WTC11 (cell line): ENCODE measurements at regions not wholly inside any gene's neighbourhood (a gene's known extent, or its start where the extent isn't known, plus 50 kb on each side); places are given as distances from the start of the nearest gene placed in this dataset.

Source experiments
- ATAC-seq: fragments of 200-7000 bp; cut with Tn5 transposase; 2 replicates; pipeline ENCODE4 v1.10.0; 2021; ENCODE audit warnings: mild to moderate bottlenecking, moderate library complexity
- CTCF ChIA-PET: fragments of 300-600 bp; sonication (Branson Sonifier 250); formaldehyde crosslinking; loops from one replicate; lab custom pipeline; 2021; ENCODE audit warnings: antibody characterized with exemption; lab: Charles Lee
- POLR2A ChIA-PET: fragments of 350-600 bp; sonication (Branson Sonifier 250); formaldehyde crosslinking; loops from one replicate; lab custom pipeline; 2021; ENCODE audit warnings: antibody characterized with exemption; lab: Charles Lee
- DNase-seq: peaks from one replicate; pipeline ENCODE4 v3.0.0; 2021; ENCODE audit warnings: low spot score
- H3K27ac Mint-ChIP-seq: 2 replicates; pipeline ENCODE4 v1.8.0; 2021; ENCODE audit warnings: mixed read lengths
- H3K27me3 Mint-ChIP-seq: 2 replicates; pipeline ENCODE4 v1.8.0; 2021; ENCODE audit warnings: low read depth, mild to moderate bottlenecking, moderate library complexity, mixed read lengths
- H3K36me3 Mint-ChIP-seq: 2 replicates; pipeline ENCODE4 v1.8.0; 2021; ENCODE audit warnings: mixed read lengths
- H3K4me1 Mint-ChIP-seq: 2 replicates; pipeline ENCODE4 v1.8.0; 2022; ENCODE audit warnings: mixed read lengths
- H3K4me3 Mint-ChIP-seq: 2 replicates; pipeline ENCODE4 v1.8.0; 2021; ENCODE audit warnings: mild to moderate bottlenecking, moderate library complexity, mixed read lengths
- H3K9me3 Mint-ChIP-seq: 2 replicates; pipeline ENCODE4 v1.8.0; 2021; ENCODE audit warnings: mixed read lengths
- ATF3 ChIP-seq: sonication (generic); formaldehyde crosslinking; conservative IDR thresholded peaks from 2 replicates; pipeline ENCODE4 v1.8.1; 2022; ENCODE audit warnings: mild to moderate bottlenecking, missing genetic modification reagents
- CDX4 ChIP-seq: fragments of 250-450 bp; sonication (Bioruptor Pico); IDR thresholded peaks from 2 replicates; pipeline ENCODE4 v1.9.0; 2021; ENCODE audit warnings: moderate library complexity, mild to moderate bottlenecking, inconsistent platforms, borderline replicate concordance
- CREB1 ChIP-seq: sonication (generic); formaldehyde crosslinking; IDR thresholded peaks from 2 replicates; pipeline ENCODE4 v1.8.0; 2023; ENCODE audit warnings: mild to moderate bottlenecking, missing genetic modification reagents
- E2F1 ChIP-seq: sonication (generic); formaldehyde crosslinking; IDR thresholded peaks from 2 replicates; pipeline ENCODE4 v1.8.0; 2022; ENCODE audit warnings: mild to moderate bottlenecking, missing genetic modification reagents
- ELF4 ChIP-seq: sonication (generic); formaldehyde crosslinking; IDR thresholded peaks from 2 replicates; pipeline ENCODE4 v1.8.1; 2022; ENCODE audit warnings: low read depth, mild to moderate bottlenecking, moderate library complexity, missing genetic modification reagents
- FOXP1 ChIP-seq: sonication (generic); formaldehyde crosslinking; IDR thresholded peaks from 2 replicates; pipeline ENCODE4 v1.8.0; 2022; ENCODE audit warnings: missing genetic modification reagents, mild to moderate bottlenecking, moderate library complexity, borderline replicate concordance
- FOXP4 ChIP-seq: sonication (generic); formaldehyde crosslinking; IDR thresholded peaks from 2 replicates; pipeline ENCODE4 v1.8.0; 2022; ENCODE audit warnings: mild to moderate bottlenecking, missing genetic modification reagents
- KAT7 ChIP-seq: sonication (generic); formaldehyde crosslinking; IDR thresholded peaks from 2 replicates; pipeline ENCODE4 v1.8.1; 2023; ENCODE audit warnings: missing genetic modification reagents, mild to moderate bottlenecking, borderline replicate concordance
- MLX ChIP-seq: sonication (generic); formaldehyde crosslinking; IDR thresholded peaks from 2 replicates; pipeline ENCODE4 v1.8.1; 2023; ENCODE audit warnings: mild to moderate bottlenecking, missing genetic modification reagents, moderate library complexity
- MXD4 ChIP-seq: fragments of 250-450 bp; sonication (Bioruptor Pico); IDR thresholded peaks from 2 replicates; pipeline ENCODE4 v1.8.0; 2021; ENCODE audit warnings: mild to moderate bottlenecking, moderate library complexity, borderline replicate concordance
- NFATC4 ChIP-seq: fragments of 250-450 bp; sonication (Bioruptor Pico); IDR thresholded peaks from 2 replicates; pipeline ENCODE4 v1.9.0; 2021; ENCODE audit warnings: mild to moderate bottlenecking
- NFYB ChIP-seq: sonication (generic); formaldehyde crosslinking; conservative IDR thresholded peaks from 2 replicates; pipeline ENCODE4 v1.8.0; 2022; ENCODE audit warnings: low read depth, missing genetic modification reagents
- OVOL2 ChIP-seq: fragments of 250-450 bp; sonication (Bioruptor Pico); IDR thresholded peaks from 2 replicates; pipeline ENCODE4 v1.9.0; 2021; ENCODE audit warnings: mild to moderate bottlenecking, borderline replicate concordance
- PRRX2 ChIP-seq: fragments of 250-450 bp; sonication (Bioruptor Pico); IDR thresholded peaks from 2 replicates; pipeline ENCODE4 v1.8.0; 2021; ENCODE audit warnings: mild to moderate bottlenecking
- TP53 ChIP-seq: sonication (generic); formaldehyde crosslinking; IDR thresholded peaks from 2 replicates; pipeline ENCODE4 v1.8.1; 2023; ENCODE audit warnings: mild to moderate bottlenecking, missing genetic modification reagents
- ZNF232 ChIP-seq: sonication (generic); formaldehyde crosslinking; IDR thresholded peaks from 2 replicates; pipeline ENCODE4 v1.8.0; 2022; ENCODE audit warnings: mild to moderate bottlenecking, missing genetic modification reagents
- ZNF281 ChIP-seq: sonication (generic); formaldehyde crosslinking; IDR thresholded peaks from 2 replicates; pipeline ENCODE4 v1.8.0; 2023; ENCODE audit warnings: mild to moderate bottlenecking, missing genetic modification reagents
- ZNF317 ChIP-seq: sonication (generic); formaldehyde crosslinking; IDR thresholded peaks from 2 replicates; pipeline ENCODE4 v1.8.1; 2023; ENCODE audit warnings: low read depth, mild to moderate bottlenecking, moderate library complexity, missing genetic modification reagents, borderline replicate concordance
- ZNF416 ChIP-seq: fragments of 250-450 bp; sonication (Bioruptor Pico); IDR thresholded peaks from 2 replicates; pipeline ENCODE4 v1.9.0; 2021; ENCODE audit warnings: mild to moderate bottlenecking, inconsistent platforms
- ZSCAN18 ChIP-seq: fragments of 250-450 bp; sonication (Bioruptor Pico); IDR thresholded peaks from 2 replicates; pipeline ENCODE4 v2.1.2; 2022; ENCODE audit warnings: mild to moderate bottlenecking, moderate library complexity

- no peaks in the 10 kb centered on the region for H3K4me1 Mint-ChIP-seq
- ATAC-seq = no peak
- peaks cover 5% of the 10 kb centered on the region; the same call in 1 of the 2 replicates for H3K9me3 Mint-ChIP-seq
- no peaks in the 10 kb centered on the region for H3K27me3 Mint-ChIP-seq
- H3K36me3 Mint-ChIP-seq = no peaks in the 10 kb centered on the region
- no peak overlapping the region for H3K4me3 Mint-ChIP-seq
- ChIA-PET POLR2A (no interaction called here), CTCF (no interaction called here)
- DNase-seq = no peak
- no peak overlapping the region for H3K27ac Mint-ChIP-seq
- TF ChIP-seq CREB1 (CRISPR knock-in tag) (no peak), ZNF416 (CRISPR knock-in tag) (no peak), E2F1 (CRISPR knock-in tag) (no peak), OVOL2 (no peak), MXD4 (CRISPR knock-in tag) (no peak)
Observed at GRCh38 chr21:30957010-30957409, 75.6 kb upstream of the KRTAP11-1 start.

- Mint-ChIP-seq H3K27me3 (no peaks in the 10 kb centered on the region), H3K27ac (no peak overlapping the region), H3K4me3 (no peak overlapping the region), H3K4me1 (no peaks in the 10 kb centered on the region), H3K9me3 (peaks cover 5% of the 10 kb centered on the region; the same call in 1 of the 2 replicates), H3K36me3 (no peaks in the 10 kb centered on the region)
- no peak for DNase-seq
- POLR2A ChIA-PET = no interaction called here
- CTCF ChIA-PET = no interaction called here
- no peak for ATAC-seq
- TF ChIP-seq MLX = no peak
- TF ChIP-seq ATF3 = no peak
- no peak for TF ChIP-seq KAT7
- TF ChIP-seq NFYB = no peak
- TF ChIP-seq ZNF232 = no peak
- TF ChIP-seq OVOL2 = no peak
- TF ChIP-seq FOXP1 (CRISPR knock-in tag) = no peak
- no peak for TF ChIP-seq ZNF281
- TF ChIP-seq FOXP4 (CRISPR knock-in tag) = no peak
- no peak for TF ChIP-seq ZSCAN18
- TF ChIP-seq PRRX2 (CRISPR knock-in tag) = no peak
- no peak for TF ChIP-seq TP53 (CRISPR knock-in tag)
- no peak for TF ChIP-seq ZNF317
- no peak for TF ChIP-seq CDX4 (CRISPR knock-in tag)
- TF ChIP-seq NFATC4 (CRISPR knock-in tag) = no peak
- no peak for TF ChIP-seq ELF4 (CRISPR knock-in tag)
Observed at GRCh38 chr21:30953605-30954004, 72.2 kb upstream of the KRTAP11-1 start.
